NCI-H2196 (cell line): ENCODE measurements at regions not wholly inside any gene's neighbourhood (a gene's known extent, or its start where the extent isn't known, plus 50 kb on each side); places are given as distances from the start of the nearest gene placed in this dataset.
"Not testable (repeated sequence)": the region's sequence is repeated elsewhere in the genome, so short reads cannot be mapped to it uniquely, and the experiment has no call there.

Experiments used
- DNase-seq: peaks from one replicate; lab custom pipeline; 2025; ENCODE audit not compliant: unreplicated experiment; lab: John Stamatoyannopoulos, UW

DNA sequence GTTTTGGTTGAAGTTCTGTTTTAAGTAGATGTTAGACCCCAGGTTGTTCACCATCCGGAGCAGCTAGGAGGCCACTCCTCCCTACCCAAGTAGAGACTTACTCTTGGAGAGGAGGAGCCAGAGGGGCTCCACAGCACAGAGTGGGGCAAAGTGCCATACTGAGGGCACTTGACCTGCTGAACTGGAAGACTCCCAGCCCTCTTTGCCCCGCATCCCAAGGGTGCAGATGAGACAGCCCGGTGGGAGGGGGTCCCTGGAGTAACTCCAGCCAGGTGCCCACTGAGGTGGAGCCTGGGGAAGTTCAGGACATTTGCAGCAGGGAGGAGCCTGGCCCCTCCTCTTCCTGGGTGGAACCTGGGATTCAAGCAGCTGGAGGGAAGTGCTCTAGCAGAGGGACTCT lies 102.1 kb upstream of the GPR6 start:
- DNase-seq = no peak

GRCh38 chr6:109877028-109878004 lies 100.8 kb upstream of the GPR6 start:
- DNase-seq = peak; percentile 16

DNA sequence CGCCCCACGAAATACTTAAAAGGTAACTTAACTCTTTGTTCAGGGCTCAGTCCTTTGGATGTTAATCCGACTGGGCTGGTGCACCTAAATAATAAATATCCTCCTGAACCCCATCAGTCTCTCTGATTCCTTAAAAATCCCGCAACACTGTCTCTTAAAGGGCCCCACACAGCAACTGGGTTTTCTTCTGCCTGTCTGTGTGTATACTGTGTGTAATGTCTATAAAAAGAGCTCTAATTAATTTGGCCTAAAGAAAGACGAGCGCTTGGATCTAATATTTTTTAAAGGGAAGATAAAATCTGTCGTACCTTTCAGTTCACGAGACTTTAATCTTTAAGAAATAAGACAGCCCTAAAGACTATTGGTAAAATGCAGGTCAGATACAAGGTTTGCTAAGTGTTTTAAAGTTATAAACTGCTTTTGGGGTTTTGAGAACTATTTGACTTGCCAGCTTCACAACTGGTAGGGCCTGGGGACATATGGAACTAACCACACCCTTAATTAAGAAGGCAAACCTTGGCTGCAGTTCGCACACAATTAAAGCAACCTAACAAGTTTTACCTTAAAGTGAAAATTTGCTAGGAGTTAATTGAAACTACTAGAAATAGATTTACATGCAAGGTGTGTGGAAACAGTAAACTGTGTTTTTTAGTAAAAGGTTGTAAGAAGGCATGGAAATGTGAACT lies 100.0 kb upstream of the GPR6 start:
- DNase-seq = not testable (repeated sequence)

- not testable (repeated sequence) for DNase-seq
Observed at GRCh38 chr6:109879081-109879480, 99.0 kb upstream of the GPR6 start.

- DNase-seq = no peak
Observed at GRCh38 chr6:109879521-109879920, 98.6 kb upstream of the GPR6 start.

DNA sequence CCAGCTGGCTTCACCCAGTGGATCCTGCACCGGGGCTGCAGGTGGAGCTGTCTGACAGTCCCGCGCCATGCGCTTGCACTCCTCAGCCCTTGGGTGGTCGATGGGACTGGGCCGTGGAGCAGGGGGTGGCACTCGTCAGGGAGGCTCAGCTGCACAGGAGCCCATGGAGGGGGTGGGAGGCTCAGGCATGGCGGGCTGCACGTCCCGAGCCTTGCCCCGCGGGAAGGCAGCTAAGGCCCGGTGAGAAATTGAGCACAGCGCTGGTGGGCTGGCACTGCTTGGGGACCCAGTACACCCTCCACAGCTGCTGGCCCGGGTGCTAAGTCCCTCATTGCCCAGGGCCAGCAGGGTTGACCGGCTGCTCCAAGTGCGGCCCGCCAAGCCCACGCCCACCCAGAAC lies 97.0 kb upstream of the GPR6 start:
- not testable (repeated sequence) for DNase-seq

GRCh38 chr6:109881953-109882490 lies 96.1 kb upstream of the GPR6 start:
- DNase-seq = not testable (repeated sequence)

GRCh38 chr6:109891924-109892323 lies 86.2 kb upstream of the GPR6 start:
- DNase-seq = no peak

DNA sequence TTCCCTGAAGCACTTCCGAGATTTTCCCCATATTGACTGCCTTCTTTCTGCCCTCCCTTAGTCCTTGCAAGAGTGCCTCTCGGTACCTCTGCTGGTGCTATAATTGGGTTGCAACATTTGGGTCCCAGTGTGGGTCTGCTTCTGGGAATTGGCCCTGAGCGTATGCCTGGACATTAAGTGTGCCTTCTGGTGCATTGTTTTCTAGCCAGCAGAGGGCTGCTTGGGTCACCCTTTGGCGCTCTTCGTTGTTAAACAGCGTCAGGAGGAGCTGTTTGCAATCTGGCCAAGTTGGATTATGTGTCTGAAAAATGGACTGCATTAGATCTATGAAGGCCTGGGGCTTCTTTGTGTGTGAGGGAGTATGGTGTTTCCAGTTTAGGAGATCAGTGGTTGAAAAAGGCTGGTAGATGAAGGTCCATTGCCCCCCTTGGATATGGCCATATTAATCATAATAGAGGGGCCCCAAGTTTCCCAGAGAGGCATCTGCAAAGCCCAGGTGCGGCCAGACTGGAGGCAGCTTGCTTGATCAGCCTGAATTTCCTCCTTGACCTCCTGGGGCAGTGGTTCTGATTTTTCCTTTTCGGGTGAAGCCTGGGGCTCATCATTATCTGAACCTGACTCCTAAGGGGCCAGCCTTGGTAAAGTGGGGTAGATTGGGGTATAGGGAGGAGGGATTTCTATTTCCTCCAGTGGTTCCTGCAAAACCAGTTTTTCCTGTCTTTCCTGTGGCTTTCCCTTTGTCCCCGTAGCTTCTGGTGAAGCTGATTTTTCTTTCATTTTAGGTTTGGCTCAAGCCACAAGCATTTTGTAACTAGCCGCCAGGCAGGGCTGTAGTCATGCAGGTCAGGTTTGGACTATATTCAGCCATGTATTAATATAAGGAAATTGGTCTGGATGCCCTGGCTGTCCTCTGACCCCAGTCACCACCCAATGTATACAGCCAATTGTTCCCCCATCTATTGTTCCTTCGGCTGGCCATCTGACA lies 85.4 kb upstream of the GPR6 start:
- DNase-seq = peak; percentile 89

DNA sequence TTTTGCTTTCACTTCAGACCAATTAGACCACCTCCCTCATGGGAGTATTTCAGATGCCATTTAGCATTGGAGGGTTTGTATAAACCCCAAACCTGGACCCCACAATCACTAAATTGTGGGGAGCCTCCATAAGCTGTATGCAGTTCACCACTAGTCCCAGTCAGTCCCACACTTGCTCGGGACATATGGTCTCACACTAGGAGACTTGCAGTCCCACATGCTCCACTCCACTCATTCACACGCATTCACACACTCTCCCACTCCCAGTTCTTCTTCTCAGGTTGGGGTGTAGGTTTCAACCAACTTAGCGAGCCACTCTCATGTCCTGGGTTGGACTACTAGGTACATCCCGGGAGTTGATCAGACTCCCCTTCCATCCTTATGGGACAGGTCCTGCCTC lies 84.5 kb upstream of the GPR6 start:
- no peak for DNase-seq

DNA sequence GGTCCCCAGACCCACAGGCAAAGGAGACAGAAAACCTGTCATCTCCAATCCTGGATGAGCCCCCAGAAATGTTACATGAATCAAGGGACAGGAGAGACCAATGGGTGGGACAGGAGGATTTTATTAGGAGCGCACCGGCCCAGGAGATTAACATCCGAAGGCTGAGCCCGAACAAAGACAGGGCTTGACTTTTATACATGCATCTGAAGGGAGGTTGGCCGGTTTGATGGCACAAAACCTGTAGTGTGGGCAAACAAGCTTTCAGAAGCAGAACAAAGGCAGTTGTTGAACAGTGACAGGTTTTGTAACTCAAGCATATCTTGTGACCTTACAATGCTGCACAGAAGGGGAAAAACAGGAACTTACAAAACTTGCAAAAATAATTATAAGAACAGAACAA lies 83.9 kb upstream of the GPR6 start:
- DNase-seq = no peak

GRCh38 chr6:109896341-109896740 lies 81.8 kb upstream of the GPR6 start:
- DNase-seq = no peak

- DNase-seq = no peak
Observed at GRCh38 chr6:109897025-109897424, 81.1 kb upstream of the GPR6 start.

- DNase-seq = no peak
Observed at GRCh38 chr6:109897561-109898080, 80.5 kb upstream of the GPR6 start.

GRCh38 chr6:109901976-109902375 lies 76.1 kb upstream of the GPR6 start:
- no peak for DNase-seq

DNA sequence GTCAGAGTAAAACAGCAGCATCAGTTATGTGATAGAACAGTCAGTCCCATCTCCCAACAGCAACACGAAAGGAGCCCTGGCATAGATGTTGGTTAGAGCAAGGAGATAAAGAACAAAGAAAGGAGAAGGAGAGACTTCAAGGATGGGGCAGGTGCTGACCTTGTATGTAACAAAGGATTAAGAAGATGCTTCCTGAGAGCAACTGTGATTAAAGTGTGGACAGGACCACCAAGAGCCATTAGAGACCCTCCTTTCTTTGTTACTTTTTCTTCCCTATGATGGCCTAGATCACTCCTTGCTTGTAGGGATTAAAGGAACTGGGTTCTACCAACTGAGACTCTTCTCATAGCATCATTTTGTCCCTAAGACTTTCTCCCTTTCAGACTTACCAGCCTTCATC lies 75.2 kb upstream of the GPR6 start:
- DNase-seq = no peak

GRCh38 chr6:109910571-109910970 lies 67.5 kb upstream of the GPR6 start:
- no peak for DNase-seq

DNA sequence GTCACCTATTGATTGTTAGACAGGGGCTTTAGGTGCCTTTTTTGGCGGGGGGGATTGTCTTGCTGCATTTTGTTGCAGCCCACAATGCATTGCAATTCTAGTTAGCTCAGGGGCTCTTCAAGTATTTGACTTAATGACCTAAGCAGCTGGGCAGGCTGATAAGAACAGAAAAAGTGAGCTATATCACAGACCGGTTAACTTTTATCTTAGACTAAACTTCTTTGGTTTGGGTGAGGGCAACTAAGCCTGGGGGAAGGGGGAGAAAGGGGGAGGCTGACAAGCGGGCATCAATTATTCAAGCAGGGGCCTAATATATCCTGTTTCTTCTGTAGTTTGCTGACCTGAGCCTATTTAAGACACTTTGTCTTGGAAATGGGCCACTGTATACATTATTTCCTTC lies 66.0 kb upstream of the GPR6 start:
- DNase-seq = no peak

DNA sequence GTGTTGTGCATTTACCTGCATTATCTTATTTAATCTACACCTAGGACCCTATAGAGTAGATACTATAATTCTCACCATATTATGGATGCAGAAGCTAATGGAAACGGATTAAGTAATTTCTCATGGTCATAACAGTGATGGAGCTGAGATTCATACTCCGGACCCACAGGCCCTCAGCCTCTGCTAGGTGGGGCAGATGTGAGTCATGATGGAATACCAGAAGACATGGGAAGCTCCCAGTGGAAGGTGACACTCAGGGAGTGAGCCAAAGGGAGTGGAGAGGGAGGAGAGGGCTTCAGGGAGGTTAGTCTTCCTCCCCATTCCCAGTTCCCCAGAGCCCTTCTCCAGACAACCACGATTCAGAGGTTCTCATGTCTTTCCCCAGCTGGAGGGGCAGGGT lies 65.2 kb upstream of the GPR6 start:
- no peak for DNase-seq

- DNase-seq = not testable (repeated sequence)
Observed at GRCh38 chr6:109915748-109916147, 62.4 kb upstream of the GPR6 start.

- DNase-seq = no peak
Observed at GRCh38 chr6:109916759-109917158, 61.4 kb upstream of the GPR6 start.
